ENCODE measurements at regions not wholly inside any gene's neighbourhood (a gene's known extent, or its start where the extent isn't known, plus 50 kb on each side); places are given as distances from the start of the nearest gene placed in this dataset.

DNA sequence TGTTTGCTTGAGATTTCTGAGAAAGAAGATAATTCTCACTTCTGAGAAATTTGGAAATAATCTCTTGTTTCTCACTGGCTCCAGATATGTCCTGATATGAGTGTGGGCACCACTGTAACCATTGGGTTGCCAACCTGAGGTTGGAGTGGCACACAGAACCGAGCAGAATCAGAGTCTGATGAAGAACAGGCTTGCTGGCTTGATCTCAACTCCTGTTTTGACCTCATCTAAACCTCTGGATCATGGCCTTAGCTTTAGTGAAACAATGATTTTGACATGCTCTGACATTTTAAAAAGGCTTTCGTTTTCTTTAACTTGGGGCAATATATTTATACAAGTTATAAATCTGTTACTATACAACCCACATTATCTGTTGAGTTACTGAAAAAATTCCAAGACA is 548.0 kb downstream of the IRS1 start:
- H4K8ac ChIP-seq (replicated peaks; ENCODE audit: insufficient read length, low read depth, low read length): no peak overlapping the region
- TF ChIP-seq, protein P1, sequence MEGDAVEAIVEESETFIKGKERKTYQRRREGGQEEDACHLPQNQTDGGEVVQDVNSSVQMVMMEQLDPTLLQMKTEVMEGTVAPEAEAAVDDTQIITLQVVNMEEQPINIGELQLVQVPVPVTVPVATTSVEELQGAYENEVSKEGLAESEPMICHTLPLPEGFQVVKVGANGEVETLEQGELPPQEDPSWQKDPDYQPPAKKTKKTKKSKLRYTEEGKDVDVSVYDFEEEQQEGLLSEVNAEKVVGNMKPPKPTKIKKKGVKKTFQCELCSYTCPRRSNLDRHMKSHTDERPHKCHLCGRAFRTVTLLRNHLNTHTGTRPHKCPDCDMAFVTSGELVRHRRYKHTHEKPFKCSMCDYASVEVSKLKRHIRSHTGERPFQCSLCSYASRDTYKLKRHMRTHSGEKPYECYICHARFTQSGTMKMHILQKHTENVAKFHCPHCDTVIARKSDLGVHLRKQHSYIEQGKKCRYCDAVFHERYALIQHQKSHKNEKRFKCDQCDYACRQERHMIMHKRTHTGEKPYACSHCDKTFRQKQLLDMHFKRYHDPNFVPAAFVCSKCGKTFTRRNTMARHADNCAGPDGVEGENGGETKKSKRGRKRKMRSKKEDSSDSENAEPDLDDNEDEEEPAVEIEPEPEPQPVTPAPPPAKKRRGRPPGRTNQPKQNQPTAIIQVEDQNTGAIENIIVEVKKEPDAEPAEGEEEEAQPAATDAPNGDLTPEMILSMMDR (conservative IDR thresholded peaks at IDR 0.05): no peak

More for the DNA sequence above, 548.0 kb downstream of the IRS1 start:
- no peaks in the 10 kb centered on the region for H3K79me1 ChIP-seq (ENCODE audit: insufficient read depth, low read depth, low read length, poor library complexity, severe bottlenecking)
- no peak overlapping the region for H2BK120ac ChIP-seq (ENCODE audit: low read depth, low read length, poor library complexity, severe bottlenecking)
- H3K56ac ChIP-seq (ENCODE audit: insufficient read length, low read depth, low read length): no peak overlapping the region
- no peak overlapping the region for H2AK5ac ChIP-seq (ENCODE audit: insufficient read length, low read length)
- H2BK15ac ChIP-seq (ENCODE audit: low read depth, low read length): no peak overlapping the region
- Mint-ChIP-seq H3K4me1 (no peaks in the 10 kb centered on the region), H3K36me3 (ENCODE audit: insufficient read depth in 1 of 3, low read depth in 3 of 3) (no peaks in the 10 kb centered on the region; a peak in 1 of 7 replicates), H3K4me3 (no peak overlapping the region), H3K27me3 (ENCODE audit: low read depth) (no peaks in the 10 kb centered on the region), H3K27ac (no peak overlapping the region), H3K9me3 (peaks cover 0 to 5% of the 10 kb centered on the region in 2 experiments; a peak in 2 of 5 replicates)
- no peak overlapping the region for H3K18ac ChIP-seq (ENCODE audit: insufficient read length, low read depth, low read length)
- H3K79me2 ChIP-seq (ENCODE audit: insufficient read depth, low read length): no peaks in the 10 kb centered on the region
- H3K23me2 ChIP-seq (ENCODE audit: insufficient read length, low read depth, low read length, poor library complexity, severe bottlenecking): no peaks in the 10 kb centered on the region
- H4K91ac ChIP-seq (ENCODE audit: insufficient read length, low read depth, low read length): no peak overlapping the region
- no peak overlapping the region for H4K5ac ChIP-seq (ENCODE audit: insufficient read length, low read depth, low read length)
- no peak overlapping the region for H3K4ac ChIP-seq (ENCODE audit: low read depth, low read length)
- H3T11ph ChIP-seq (ENCODE audit: low read length): no peak overlapping the region
- no peak overlapping the region for H2BK12ac ChIP-seq (ENCODE audit: insufficient read length, low read depth, low read length)
- no peaks in the 10 kb centered on the region for H3K4me1 ChIP-seq (ENCODE audit: insufficient read depth, low read length)
- H3K9me3 ChIP-seq (ENCODE audit: control insufficient read depth, low read depth, low read length): no peaks in the 10 kb centered on the region
- DNase-seq: no peak
- no peak overlapping the region for H3K14ac ChIP-seq (ENCODE audit: insufficient read depth, low read length)
- no peak overlapping the region for H2AFZ ChIP-seq (ENCODE audit: low read length)
- H2BK20ac ChIP-seq (ENCODE audit: low read depth, low read length, poor library complexity, severe bottlenecking): no peak overlapping the region
- no peaks in the 10 kb centered on the region for H4K20me1 ChIP-seq (ENCODE audit: control insufficient read depth, insufficient read depth, insufficient read length)
- H3K4me2 ChIP-seq (ENCODE audit: insufficient read depth, insufficient read length, low read length): no peak overlapping the region
- no peak overlapping the region for H3K27ac ChIP-seq (ENCODE audit: insufficient read length, low read depth, low read length)
- no peak overlapping the region for H3K9ac ChIP-seq (ENCODE audit: extremely low read depth, insufficient read length, low read length)
- no CpG with 5 or more reads among the region's 2 CpGs for WGBS (ENCODE audit: extremely low coverage, insufficient read length, low lambda C conversion rate)
- no peak overlapping the region for H3K23ac ChIP-seq (ENCODE audit: insufficient read length, low read depth, low read length)
- H2BK5ac ChIP-seq (ENCODE audit: insufficient read length, low read length): no peak overlapping the region
- H3K27me3 ChIP-seq (ENCODE audit: insufficient read depth, low read length): no peaks in the 10 kb centered on the region

Measured in H9 (cell line).